ENCODE measurements at regions not wholly inside any gene's neighbourhood (a gene's known extent, or its start where the extent isn't known, plus 50 kb on each side); places are given as distances from the start of the nearest gene placed in this dataset.

- H2AFZ ChIP-seq (ENCODE audit: low read depth, low read length) = no peak overlapping the region
- H3K27ac ChIP-seq (ENCODE audit: low read length) = no peak overlapping the region
- no peak overlapping the region for H3K4me3 ChIP-seq (ENCODE audit: low read length)
- H3K4me2 ChIP-seq (ENCODE audit: low read length) = no peak overlapping the region
- no peaks in the 10 kb centered on the region for H3K9me3 ChIP-seq (ENCODE audit: insufficient read depth, low read length)
- H3K27me3 ChIP-seq (ENCODE audit: low read depth, low read length) = no peaks in the 10 kb centered on the region
- no peaks in the 10 kb centered on the region for H4K20me1 ChIP-seq (ENCODE audit: insufficient read depth, low read length)
- TF ChIP-seq EZH2phosphoT487 (IDR thresholded peaks at IDR 0.05; ENCODE audit: low read depth) = no peak
- TF ChIP-seq, protein P1, sequence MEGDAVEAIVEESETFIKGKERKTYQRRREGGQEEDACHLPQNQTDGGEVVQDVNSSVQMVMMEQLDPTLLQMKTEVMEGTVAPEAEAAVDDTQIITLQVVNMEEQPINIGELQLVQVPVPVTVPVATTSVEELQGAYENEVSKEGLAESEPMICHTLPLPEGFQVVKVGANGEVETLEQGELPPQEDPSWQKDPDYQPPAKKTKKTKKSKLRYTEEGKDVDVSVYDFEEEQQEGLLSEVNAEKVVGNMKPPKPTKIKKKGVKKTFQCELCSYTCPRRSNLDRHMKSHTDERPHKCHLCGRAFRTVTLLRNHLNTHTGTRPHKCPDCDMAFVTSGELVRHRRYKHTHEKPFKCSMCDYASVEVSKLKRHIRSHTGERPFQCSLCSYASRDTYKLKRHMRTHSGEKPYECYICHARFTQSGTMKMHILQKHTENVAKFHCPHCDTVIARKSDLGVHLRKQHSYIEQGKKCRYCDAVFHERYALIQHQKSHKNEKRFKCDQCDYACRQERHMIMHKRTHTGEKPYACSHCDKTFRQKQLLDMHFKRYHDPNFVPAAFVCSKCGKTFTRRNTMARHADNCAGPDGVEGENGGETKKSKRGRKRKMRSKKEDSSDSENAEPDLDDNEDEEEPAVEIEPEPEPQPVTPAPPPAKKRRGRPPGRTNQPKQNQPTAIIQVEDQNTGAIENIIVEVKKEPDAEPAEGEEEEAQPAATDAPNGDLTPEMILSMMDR (IDR thresholded peaks at IDR 0.05; ENCODE audit: low read depth, low read length) = no peak
- no peaks in the 10 kb centered on the region for H3K4me1 ChIP-seq (ENCODE audit: low read length)
- no peak overlapping the region for H3K9ac ChIP-seq (ENCODE audit: low read length)
- no peaks in the 10 kb centered on the region for H3K36me3 ChIP-seq (replicated peaks; ENCODE audit: low read depth, low read length)
- H3K79me2 ChIP-seq (ENCODE audit: low read length) = no peaks in the 10 kb centered on the region
Measured at GRCh38 chr15:87682527-87682926, 574.0 kb downstream of the NTRK3 start.

DNA sequence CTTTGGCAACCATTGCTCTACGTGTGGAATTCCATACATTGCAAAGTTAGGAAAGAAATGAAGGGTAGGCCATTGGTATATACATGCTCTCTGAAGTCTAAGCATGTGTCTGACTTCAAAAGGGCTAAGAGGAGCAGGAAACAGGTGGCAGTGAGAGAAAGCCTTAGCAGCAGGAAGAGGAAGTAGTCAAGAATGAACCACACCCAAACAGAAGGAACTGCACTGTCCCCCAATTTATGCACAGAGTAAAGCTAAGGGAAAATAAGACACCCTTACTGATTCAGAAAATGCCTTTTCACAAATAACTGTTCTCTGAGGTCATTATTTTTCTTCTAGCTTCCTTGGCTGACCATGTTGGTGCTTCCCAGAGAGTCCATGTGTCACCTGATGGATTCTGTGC lies 575.4 kb downstream of the NTRK3 start:
- Histone ChIP-seq H4K20me1 (ENCODE audit: insufficient read depth, low read length) (no peaks in the 10 kb centered on the region), H3K4me1 (ENCODE audit: low read length) (no peaks in the 10 kb centered on the region), H3K79me2 (ENCODE audit: low read length) (no peaks in the 10 kb centered on the region), H3K27me3 (ENCODE audit: low read depth, low read length) (no peaks in the 10 kb centered on the region), H3K9me3 (ENCODE audit: insufficient read depth, low read length) (no peaks in the 10 kb centered on the region), H3K9ac (ENCODE audit: low read length) (no peak overlapping the region), H3K4me2 (ENCODE audit: low read length) (no peak overlapping the region), H3K4me3 (ENCODE audit: low read length) (no peak overlapping the region), H3K36me3 (replicated peaks; ENCODE audit: low read depth, low read length) (no peaks in the 10 kb centered on the region), H2AFZ (ENCODE audit: low read depth, low read length) (no peak overlapping the region), H3K27ac (ENCODE audit: low read length) (no peak overlapping the region)
- TF ChIP-seq, protein P1 (IDR thresholded peaks at IDR 0.05; ENCODE audit: low read depth, low read length) = no peak
- TF ChIP-seq EZH2phosphoT487 (IDR thresholded peaks at IDR 0.05; ENCODE audit: low read depth) = no peak

DNA sequence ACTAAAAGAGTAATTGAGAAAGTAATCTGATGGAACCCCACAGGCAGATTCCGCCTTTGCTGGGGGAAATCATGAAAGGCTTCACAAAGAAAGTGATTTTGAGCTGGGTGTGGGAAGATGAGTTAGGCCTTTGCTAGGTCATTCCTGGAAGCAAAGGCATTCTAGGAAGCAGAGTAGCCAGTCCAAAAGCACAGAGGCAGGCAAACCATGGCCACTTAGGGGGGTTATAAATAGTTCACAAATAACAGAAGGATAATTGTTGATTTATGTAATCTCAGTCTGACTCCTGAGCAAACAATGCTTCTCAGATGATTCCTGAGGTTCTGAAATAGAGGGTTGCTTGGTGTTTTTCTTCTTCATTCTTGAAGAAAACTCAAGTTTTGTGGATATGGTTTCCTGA lies 576.3 kb downstream of the NTRK3 start:
- H3K9me3 ChIP-seq (ENCODE audit: insufficient read depth, low read length) = no peaks in the 10 kb centered on the region
- H3K27me3 ChIP-seq (ENCODE audit: low read depth, low read length) = no peaks in the 10 kb centered on the region
- H3K79me2 ChIP-seq (ENCODE audit: low read length) = no peaks in the 10 kb centered on the region
- no peak overlapping the region for H3K27ac ChIP-seq (ENCODE audit: low read length)
- H3K4me1 ChIP-seq (ENCODE audit: low read length) = no peaks in the 10 kb centered on the region
- H3K36me3 ChIP-seq (replicated peaks; ENCODE audit: low read depth, low read length) = no peaks in the 10 kb centered on the region
- no peak overlapping the region for H2AFZ ChIP-seq (ENCODE audit: low read depth, low read length)
- H3K4me3 ChIP-seq (ENCODE audit: low read length) = no peak overlapping the region
- H4K20me1 ChIP-seq (ENCODE audit: insufficient read depth, low read length) = no peaks in the 10 kb centered on the region
- no peak overlapping the region for H3K9ac ChIP-seq (ENCODE audit: low read length)
- TF ChIP-seq, protein P1 (IDR thresholded peaks at IDR 0.05; ENCODE audit: low read depth, low read length) = no peak
- no peak for TF ChIP-seq EZH2phosphoT487 (IDR thresholded peaks at IDR 0.05; ENCODE audit: low read depth)
- H3K4me2 ChIP-seq (ENCODE audit: low read length) = no peak overlapping the region

DNA sequence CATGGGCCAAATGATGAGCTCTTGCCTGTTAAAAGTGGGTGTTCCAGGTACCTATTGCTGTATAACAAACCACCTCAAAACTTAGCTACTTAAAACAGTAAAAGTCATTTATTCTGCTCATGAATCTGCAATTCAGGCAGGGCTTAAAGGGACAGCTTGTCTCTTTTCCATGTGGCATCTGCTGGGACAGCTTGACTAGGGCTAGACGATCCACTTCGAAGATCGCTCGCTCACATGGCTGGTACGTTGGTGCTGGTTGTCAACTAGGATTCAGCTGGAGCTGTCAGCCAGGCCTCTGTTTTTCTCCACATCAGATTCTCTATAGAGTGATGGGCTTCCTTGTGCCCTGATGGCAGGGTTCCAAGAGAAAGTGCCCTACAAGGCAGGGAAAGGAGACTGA lies 581.3 kb downstream of the NTRK3 start:
- no peak overlapping the region for H3K9ac ChIP-seq (ENCODE audit: low read length)

More for the DNA sequence above, 581.3 kb downstream of the NTRK3 start:
- Histone ChIP-seq H4K20me1 (ENCODE audit: insufficient read depth, low read length) (no peaks in the 10 kb centered on the region), H3K27ac (ENCODE audit: low read length) (no peak overlapping the region), H3K79me2 (ENCODE audit: low read length) (no peaks in the 10 kb centered on the region), H3K4me2 (ENCODE audit: low read length) (no peak overlapping the region), H3K4me3 (ENCODE audit: low read length) (no peak overlapping the region), H3K27me3 (ENCODE audit: low read depth, low read length) (no peaks in the 10 kb centered on the region), H3K9me3 (ENCODE audit: insufficient read depth, low read length) (no peaks in the 10 kb centered on the region), H3K36me3 (replicated peaks; ENCODE audit: low read depth, low read length) (no peaks in the 10 kb centered on the region), H2AFZ (ENCODE audit: low read depth, low read length) (no peak overlapping the region), H3K4me1 (ENCODE audit: low read length) (no peaks in the 10 kb centered on the region)
- TF ChIP-seq, protein P1 (IDR thresholded peaks at IDR 0.05; ENCODE audit: low read depth, low read length) = no peak
- no peak for TF ChIP-seq EZH2phosphoT487 (IDR thresholded peaks at IDR 0.05; ENCODE audit: low read depth)
